Large intestine (tissue), 3 donors: ENCODE measurements at regions not wholly inside any gene's neighbourhood (a gene's known extent, or its start where the extent isn't known, plus 50 kb on each side); places are given as distances from the start of the nearest gene placed in this dataset.

Experiments used
- DNase-seq, 2 donors: peaks; one replicate each; pipeline versions ENCODE4 v3.0.0 to v3.0.0-alpha.2; 2013
- H3K27ac ChIP-seq: one replicate; pipeline ENCODE4 v1.5.1; 2013; ENCODE audit warnings: low read length
- H3K27me3 ChIP-seq: 2 replicates; pipeline ENCODE4 v1.6.1; 2013; ENCODE audit warnings: low read length; ENCODE audit not compliant: control insufficient read depth, insufficient read depth
- H3K36me3 ChIP-seq: 2 replicates; pipeline ENCODE4 v1.6.1; 2013; ENCODE audit warnings: low read length; ENCODE audit not compliant: control insufficient read depth, insufficient read depth
- H3K4me1 ChIP-seq: one replicate; pipeline ENCODE4 v1.6.1; 2013; ENCODE audit warnings: low read length; ENCODE audit not compliant: control insufficient read depth, insufficient read depth
- H3K4me3 ChIP-seq: one replicate; pipeline ENCODE4 v1.5.1; 2013; ENCODE audit warnings: low read length
- H3K9me3 ChIP-seq: one replicate; pipeline ENCODE4 v1.6.1; 2013; ENCODE audit warnings: mild to moderate bottlenecking, low read depth, low read length, moderate library complexity; ENCODE audit not compliant: control insufficient read depth
- WGBS: methylation state at CpG from one replicate; pipeline ENCODE4 v1.1.5; 2013; ENCODE audit warnings: low lambda C conversion rate; ENCODE audit not compliant: insufficient coverage; 5-methylcytosine and 5-hydroxymethylcytosine counted together

DNA sequence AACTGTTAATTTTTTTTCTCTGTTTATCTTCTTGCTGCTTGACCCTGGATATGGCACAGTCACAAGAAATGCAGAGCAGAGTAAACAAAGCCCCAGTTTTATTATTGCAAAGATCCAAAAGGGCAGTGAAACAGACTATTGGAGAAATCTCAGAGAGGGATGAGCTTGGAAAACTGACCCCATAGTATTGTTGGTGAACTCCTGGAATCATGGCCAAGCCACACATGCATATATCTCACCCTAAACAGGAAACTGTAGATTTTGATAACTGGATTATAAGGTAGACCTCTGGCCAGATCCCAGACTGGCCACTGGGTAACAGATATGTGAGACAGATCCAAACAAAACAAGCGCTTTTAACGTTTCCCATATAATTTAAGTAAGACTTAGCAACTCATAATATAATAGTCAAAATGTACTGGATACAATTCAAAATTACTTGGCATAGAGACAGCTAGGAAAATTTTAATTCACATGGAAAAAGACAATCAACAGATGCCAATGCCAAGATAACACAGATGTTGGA, 263.5 kb upstream of the SEMA6A start:
- DNase-seq: peak in 1 of 2 donors; percentile 57
- Histone ChIP-seq H3K4me3 (no peak overlapping the region), H3K36me3 (no peaks in the 10 kb centered on the region), H3K9me3 (peaks cover 7% of the 10 kb centered on the region), H3K27me3 (peaks cover 15% of the 10 kb centered on the region), H3K27ac (no peak overlapping the region), H3K4me1 (peaks cover 4% of the 10 kb centered on the region)
- 57% methylated on average over 2 of the region's 2 CpGs for WGBS

GRCh38 chr5:116834796-116835515, 260.3 kb upstream of the SEMA6A start:
- Histone ChIP-seq H3K27ac (no peak overlapping the region), H3K9me3 (no peaks in the 10 kb centered on the region), H3K4me3 (no peak overlapping the region), H3K36me3 (no peaks in the 10 kb centered on the region), H3K4me1 (peaks cover 4% of the 10 kb centered on the region), H3K27me3 (peaks cover 10% of the 10 kb centered on the region)
- WGBS: 80% methylated on average over 1 of the region's 2 CpGs
- no peak for DNase-seq

DNA sequence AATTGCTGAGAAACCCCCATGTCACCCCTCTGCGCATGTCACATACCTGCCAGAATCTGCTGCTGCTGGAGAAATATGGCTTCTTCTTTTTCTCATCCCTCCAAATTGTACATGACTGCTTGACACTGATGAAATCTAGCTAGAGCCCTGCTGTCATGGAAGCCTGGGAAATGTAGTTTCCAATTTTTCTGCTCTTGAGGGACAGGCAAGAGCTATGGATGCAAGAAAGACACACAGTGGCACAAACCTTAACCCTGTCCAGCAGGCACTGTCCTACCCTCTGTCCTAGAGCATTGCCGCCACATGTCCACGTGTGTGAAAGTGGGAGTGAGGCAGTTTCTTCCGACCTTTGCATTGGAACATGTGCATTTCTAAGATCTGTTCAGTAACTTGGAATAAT, 255.5 kb upstream of the SEMA6A start:
- no peak overlapping the region for H3K27ac ChIP-seq
- DNase-seq: no peak
- no peaks in the 10 kb centered on the region for H3K4me1 ChIP-seq
- no peak overlapping the region for H3K4me3 ChIP-seq
- no peaks in the 10 kb centered on the region for H3K9me3 ChIP-seq
- peaks cover 9% of the 10 kb centered on the region for H3K27me3 ChIP-seq
- no CpG with 5 or more reads among the region's 4 CpGs for WGBS
- H3K36me3 ChIP-seq: no peaks in the 10 kb centered on the region

GRCh38 chr5:116827078-116827477, 252.5 kb upstream of the SEMA6A start:
- no peak for DNase-seq
- H3K27me3 ChIP-seq: peaks cover 15% of the 10 kb centered on the region
- no peak overlapping the region for H3K4me3 ChIP-seq
- H3K4me1 ChIP-seq: no peaks in the 10 kb centered on the region
- no peak overlapping the region for H3K27ac ChIP-seq
- H3K9me3 ChIP-seq: no peaks in the 10 kb centered on the region
- no peaks in the 10 kb centered on the region for H3K36me3 ChIP-seq

- no CpG with 5 or more reads among the region's 1 CpG for WGBS
- Histone ChIP-seq H3K9me3 (no peaks in the 10 kb centered on the region), H3K36me3 (no peaks in the 10 kb centered on the region), H3K4me3 (no peak overlapping the region), H3K27ac (no peak overlapping the region), H3K4me1 (no peaks in the 10 kb centered on the region), H3K27me3 (peaks cover 15% of the 10 kb centered on the region)
- DNase-seq: no peak
These were observed 250.9 kb upstream of the SEMA6A start for GRCh38 chr5:116825486-116825885.

DNA sequence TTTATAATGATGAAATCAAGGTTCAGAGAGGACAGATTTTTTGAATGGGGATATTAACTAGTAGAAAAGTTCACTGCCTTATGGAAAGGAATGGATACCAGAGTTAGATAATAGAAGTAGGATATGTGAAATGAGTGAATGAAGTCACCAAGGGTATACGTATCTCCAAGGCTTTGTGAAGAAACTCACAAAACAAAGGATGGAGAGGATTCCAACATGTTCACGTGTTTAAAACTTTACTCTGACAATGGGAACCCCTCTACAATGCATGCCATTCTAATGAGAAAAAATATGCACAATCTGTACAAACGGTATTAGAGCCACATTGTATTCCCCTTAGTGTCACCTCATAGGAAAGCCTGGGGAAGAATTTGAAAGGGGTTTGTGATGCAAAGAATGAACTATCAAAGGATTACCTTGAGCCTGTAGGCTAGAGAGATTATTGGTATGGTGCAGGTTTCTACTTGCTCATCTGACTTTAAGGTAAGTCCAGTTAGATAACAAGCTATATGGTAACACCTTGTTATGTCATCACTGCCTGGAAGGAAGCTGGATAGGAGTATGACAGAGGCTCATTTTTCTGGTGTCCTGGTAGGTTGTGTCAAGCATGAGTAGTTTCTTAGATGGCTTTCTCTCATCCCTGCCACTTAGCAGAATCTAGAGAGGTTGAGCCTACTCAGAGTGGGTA, 250.3 kb upstream of the SEMA6A start:
- no peak overlapping the region for H3K27ac ChIP-seq
- H3K9me3 ChIP-seq: no peaks in the 10 kb centered on the region
- H3K36me3 ChIP-seq: no peaks in the 10 kb centered on the region
- H3K4me1 ChIP-seq: no peaks in the 10 kb centered on the region
- no peak for DNase-seq
- H3K4me3 ChIP-seq: no peak overlapping the region
- WGBS: no CpG with 5 or more reads among the region's 3 CpGs
- peaks cover 12% of the 10 kb centered on the region for H3K27me3 ChIP-seq

DNA sequence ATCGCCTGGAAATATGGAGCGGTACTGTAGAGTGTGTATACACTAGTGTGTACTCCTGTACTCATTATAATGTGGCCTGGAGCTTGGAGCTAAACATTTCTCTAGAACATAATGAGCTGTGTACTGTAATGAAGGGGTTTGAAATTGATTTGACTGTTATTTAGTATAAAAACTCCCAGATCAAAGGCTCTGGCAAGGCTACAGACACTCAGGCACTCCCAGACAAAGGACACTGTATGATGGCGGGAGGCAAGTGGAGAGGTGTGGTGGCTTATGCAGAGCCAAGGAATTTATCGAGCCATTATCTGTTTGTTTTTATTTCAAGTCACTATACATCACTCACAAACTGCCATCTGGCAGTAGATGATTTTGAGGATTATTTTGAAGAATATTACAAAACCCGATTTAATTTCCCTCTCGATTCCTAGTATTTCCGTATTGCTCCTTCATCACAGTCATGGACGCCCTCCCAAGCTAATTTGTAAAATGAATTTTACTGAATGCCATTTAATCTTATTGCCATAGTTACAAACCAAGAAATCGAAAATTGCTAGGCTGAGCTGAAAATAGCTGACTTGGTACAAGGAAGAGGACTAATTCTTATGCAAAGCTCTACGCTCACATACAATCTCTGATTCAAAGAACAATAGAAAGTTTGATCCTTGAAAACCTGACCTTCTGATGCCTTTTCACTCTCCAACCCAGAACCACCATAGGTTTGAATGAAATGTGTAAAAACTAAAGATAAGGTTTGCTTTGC, 240.2 kb upstream of the SEMA6A start:
- H3K27me3 ChIP-seq: no peaks in the 10 kb centered on the region
- H3K9me3 ChIP-seq: no peaks in the 10 kb centered on the region
- no peaks in the 10 kb centered on the region for H3K36me3 ChIP-seq
- H3K27ac ChIP-seq: no peak overlapping the region
- no peak for DNase-seq
- H3K4me3 ChIP-seq: no peak overlapping the region
- H3K4me1 ChIP-seq: no peaks in the 10 kb centered on the region
- WGBS: 100% methylated on average over 2 of the region's 10 CpGs

GRCh38 chr5:116813906-116814305, 239.3 kb upstream of the SEMA6A start:
- no peaks in the 10 kb centered on the region for H3K36me3 ChIP-seq
- no peaks in the 10 kb centered on the region for H3K27me3 ChIP-seq
- H3K9me3 ChIP-seq: no peaks in the 10 kb centered on the region
- no peaks in the 10 kb centered on the region for H3K4me1 ChIP-seq
- no peak for DNase-seq
- no peak overlapping the region for H3K27ac ChIP-seq
- 80% methylated on average over 1 of the region's 2 CpGs for WGBS
- H3K4me3 ChIP-seq: no peak overlapping the region

- no peak for DNase-seq
- no peaks in the 10 kb centered on the region for H3K9me3 ChIP-seq
- no peak overlapping the region for H3K4me3 ChIP-seq
- H3K27me3 ChIP-seq: no peaks in the 10 kb centered on the region
- no CpG with 5 or more reads among the region's 2 CpGs for WGBS
- no peaks in the 10 kb centered on the region for H3K4me1 ChIP-seq
- H3K27ac ChIP-seq: no peak overlapping the region
- H3K36me3 ChIP-seq: no peaks in the 10 kb centered on the region
These were observed 238.7 kb upstream of the SEMA6A start for GRCh38 chr5:116813356-116813755.

GRCh38 chr5:116810951-116811350, 236.3 kb upstream of the SEMA6A start:
- DNase-seq: no peak
- Histone ChIP-seq H3K4me1 (no peaks in the 10 kb centered on the region), H3K27me3 (no peaks in the 10 kb centered on the region), H3K9me3 (no peaks in the 10 kb centered on the region), H3K36me3 (no peaks in the 10 kb centered on the region), H3K27ac (no peak overlapping the region), H3K4me3 (no peak overlapping the region)
- WGBS: 100% methylated on average over 1 of the region's 2 CpGs
